ENCODE measurements at regions not wholly inside any gene's neighbourhood (a gene's known extent, or its start where the extent isn't known, plus 50 kb on each side); places are given as distances from the start of the nearest gene placed in this dataset.

GRCh38 chr1:79478728-79479373 is 472.3 kb upstream of the ADGRL4 start:
- DNase-seq = no peak
- in situ Hi-C loops (cut with HindIII; ENCODE audit: low pct_ligation_motif_present, low pct_unique_long_range_greater_than_20kb, low sequenced_read_pairs) = no loop called here

DNA sequence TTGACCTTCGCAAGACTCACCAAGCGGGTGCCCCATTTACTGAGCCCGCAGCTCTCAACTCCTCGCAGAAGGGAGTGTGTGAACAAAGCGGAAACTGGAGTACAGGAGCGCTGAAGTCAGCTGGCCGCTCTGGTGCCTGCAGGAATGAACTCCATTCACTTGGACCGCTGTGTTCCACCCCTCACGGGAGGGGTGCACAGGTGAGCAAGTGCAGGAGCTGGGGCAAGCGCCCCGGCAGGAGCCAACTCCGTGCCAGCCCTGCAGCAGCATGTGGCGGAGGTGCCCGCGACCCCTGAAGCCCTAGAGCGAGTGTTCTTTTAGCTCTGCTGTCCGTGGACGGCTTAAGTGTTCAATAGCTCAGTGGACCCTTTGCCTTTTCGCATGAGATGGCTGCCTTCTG is 471.6 kb upstream of the ADGRL4 start:
- DNase-seq = no peak

DNA sequence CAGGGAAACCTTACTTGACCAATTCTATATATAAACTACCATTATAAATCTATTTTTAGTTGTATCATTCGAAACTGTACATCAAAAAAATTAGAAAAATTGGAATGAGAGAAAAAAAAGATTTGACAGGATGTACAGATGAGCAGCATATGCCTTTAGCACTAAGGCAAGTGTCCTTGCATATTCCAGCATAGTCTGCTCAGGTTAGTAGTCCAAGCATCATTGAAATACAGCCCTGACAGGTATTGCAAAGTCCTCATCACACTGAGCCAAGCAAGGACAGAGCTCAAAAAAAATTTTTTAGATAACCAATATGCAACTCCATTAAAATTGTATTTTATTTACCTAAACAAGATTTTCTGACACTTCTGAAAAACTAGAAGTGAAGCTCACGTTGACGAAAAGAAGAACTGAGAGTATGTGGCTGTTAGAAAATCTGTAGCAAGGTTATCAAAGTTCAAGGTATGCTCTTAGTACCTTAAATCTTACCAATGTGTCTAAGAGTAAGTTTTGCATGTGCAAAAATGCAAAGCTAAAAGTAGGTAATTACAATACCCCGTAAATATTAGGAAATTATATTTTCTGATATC is 465.6 kb upstream of the ADGRL4 start:
- DNase-seq = no peak
- in situ Hi-C loops (cut with HindIII; ENCODE audit: low pct_ligation_motif_present, low pct_unique_long_range_greater_than_20kb, low sequenced_read_pairs) = no loop called here

More for the DNA sequence above, 471.6 kb upstream of the ADGRL4 start:
- in situ Hi-C loops (cut with HindIII; ENCODE audit: low pct_ligation_motif_present, low pct_unique_long_range_greater_than_20kb, low sequenced_read_pairs) = no loop called here

GRCh38 chr1:79469139-79469538 is 462.6 kb upstream of the ADGRL4 start:
- in situ Hi-C loops (cut with HindIII; ENCODE audit: low pct_ligation_motif_present, low pct_unique_long_range_greater_than_20kb, low sequenced_read_pairs) = no loop called here
- DNase-seq = no peak

GRCh38 chr1:79460773-79461436 is 454.4 kb upstream of the ADGRL4 start:
- in situ Hi-C loops (cut with HindIII; ENCODE audit: low pct_ligation_motif_present, low pct_unique_long_range_greater_than_20kb, low sequenced_read_pairs) = no loop called here
- DNase-seq = no peak

DNA sequence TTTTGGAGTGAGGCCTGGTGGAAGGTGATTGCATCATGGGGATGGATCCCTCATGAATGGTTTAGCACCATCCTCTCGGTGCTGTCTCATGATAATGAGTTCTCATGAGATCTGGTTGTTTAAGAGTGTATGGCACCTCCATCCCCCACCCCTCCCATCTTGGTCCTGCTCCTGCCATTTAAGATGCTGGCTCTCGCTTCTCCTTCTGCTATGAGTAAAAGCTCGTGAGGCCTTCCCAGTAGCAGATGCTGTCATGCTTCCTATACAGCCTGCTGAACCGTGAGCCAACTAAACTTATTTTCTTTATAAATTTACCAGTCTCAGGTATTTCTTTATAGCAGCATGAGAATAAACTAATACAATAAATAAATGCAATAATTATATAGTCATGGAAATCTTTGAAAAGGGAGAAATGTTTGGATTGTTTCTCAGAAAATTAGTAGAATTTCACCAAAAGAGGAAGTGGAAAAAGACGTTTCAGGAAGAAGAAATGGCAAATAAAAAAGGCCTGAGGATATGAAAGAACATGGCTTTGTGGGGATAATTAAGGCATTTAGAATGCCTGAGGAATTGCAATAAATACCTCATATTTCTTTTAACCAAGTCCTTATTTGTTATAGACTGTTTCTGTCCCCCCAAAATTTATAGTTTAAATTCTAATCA is 451.2 kb upstream of the ADGRL4 start:
- in situ Hi-C loops (cut with HindIII; ENCODE audit: low pct_ligation_motif_present, low pct_unique_long_range_greater_than_20kb, low sequenced_read_pairs) = no loop called here
- no peak for DNase-seq

- DNase-seq = no peak
- in situ Hi-C loops (cut with HindIII; ENCODE audit: low pct_ligation_motif_present, low pct_unique_long_range_greater_than_20kb, low sequenced_read_pairs) = no loop called here
Measured at GRCh38 chr1:79448426-79448825, 441.9 kb upstream of the ADGRL4 start.

DNA sequence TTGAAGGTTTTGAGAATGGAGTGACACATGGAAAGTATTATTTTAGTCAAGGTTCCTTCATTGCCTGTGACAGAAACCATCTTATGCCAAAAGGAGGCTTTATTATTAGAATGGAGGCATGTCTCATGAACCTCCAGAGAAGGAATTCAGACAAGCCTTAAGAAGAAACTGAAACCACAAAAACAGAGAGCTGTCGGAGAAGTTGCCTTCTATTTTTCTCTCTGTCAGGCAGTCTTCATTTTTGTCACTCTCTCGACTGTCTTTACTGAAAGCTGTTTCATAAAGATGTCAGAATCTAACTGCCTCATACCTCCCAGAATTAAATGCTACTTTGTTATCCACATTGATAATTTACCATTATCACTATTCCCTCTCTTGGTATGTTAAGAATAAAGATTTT is 434.7 kb upstream of the ADGRL4 start:
- DNase-seq = no peak
- in situ Hi-C loops (cut with HindIII; ENCODE audit: low pct_ligation_motif_present, low pct_unique_long_range_greater_than_20kb, low sequenced_read_pairs) = no loop called here

DNA sequence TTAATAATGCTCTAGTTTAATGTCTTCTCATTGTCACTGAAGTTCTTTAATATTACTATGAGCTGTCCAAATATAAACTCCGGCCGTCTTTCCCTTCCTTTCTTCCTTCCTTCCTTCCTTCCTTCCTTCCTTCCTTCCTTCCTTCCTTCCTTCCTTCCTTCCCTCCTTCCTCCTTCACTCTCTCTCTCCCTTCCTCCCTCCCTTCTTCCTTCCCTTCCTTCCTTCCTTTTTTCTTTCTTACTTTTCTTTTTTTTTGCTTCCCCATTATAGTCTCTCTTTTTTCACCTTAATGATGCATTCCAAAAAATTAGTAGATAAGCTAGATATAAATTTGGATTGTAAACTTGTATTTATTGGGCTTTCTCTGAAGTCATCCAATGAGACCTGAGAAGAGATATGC is 431.0 kb upstream of the ADGRL4 start:
- in situ Hi-C loops (cut with HindIII; ENCODE audit: low pct_ligation_motif_present, low pct_unique_long_range_greater_than_20kb, low sequenced_read_pairs) = no loop called here
- DNase-seq = no peak

DNA sequence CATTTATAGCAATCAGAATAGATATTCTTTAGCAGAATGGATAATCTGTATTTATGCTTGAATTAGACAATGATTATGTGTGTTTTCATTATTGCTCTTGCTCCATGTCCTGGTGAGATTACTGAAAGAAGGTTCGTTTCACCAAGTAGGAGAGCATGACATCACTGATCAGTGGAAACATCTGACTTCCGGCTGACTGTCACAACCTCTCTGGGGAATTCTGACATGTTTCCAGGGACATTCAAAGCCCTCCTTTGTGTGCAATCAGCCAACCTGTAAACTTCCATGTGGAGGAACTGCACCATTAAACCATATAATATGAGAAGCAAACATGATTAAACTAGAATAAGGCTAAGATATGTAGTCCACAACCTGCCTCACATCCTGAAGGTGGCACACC is 424.8 kb upstream of the ADGRL4 start:
- in situ Hi-C loops (cut with HindIII; ENCODE audit: low pct_ligation_motif_present, low pct_unique_long_range_greater_than_20kb, low sequenced_read_pairs) = no loop called here
- DNase-seq = no peak

DNA sequence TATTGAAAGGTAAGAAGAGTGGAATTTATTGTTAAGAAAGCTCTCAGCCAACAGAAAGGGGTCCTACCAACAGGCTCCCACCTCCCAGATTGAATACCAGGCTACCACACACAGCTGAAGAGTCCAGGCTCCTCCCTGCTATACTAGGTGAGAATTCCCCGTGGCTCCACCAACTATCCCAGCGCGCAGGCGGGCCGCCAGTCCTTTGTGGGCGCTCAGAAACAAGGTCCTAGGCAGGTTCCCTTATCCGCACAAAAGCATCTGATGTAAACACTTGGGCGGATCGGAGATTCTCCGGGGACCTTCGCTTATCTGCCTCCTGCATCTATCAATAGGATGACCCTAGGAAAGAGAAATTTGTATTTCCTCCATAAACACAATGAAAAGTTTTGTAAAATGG is 423.9 kb upstream of the ADGRL4 start:
- in situ Hi-C loops (cut with HindIII; ENCODE audit: low pct_ligation_motif_present, low pct_unique_long_range_greater_than_20kb, low sequenced_read_pairs) = no loop called here
- DNase-seq = no peak

GRCh38 chr1:79422726-79423125 is 416.2 kb upstream of the ADGRL4 start:
- in situ Hi-C loops (cut with HindIII; ENCODE audit: low pct_ligation_motif_present, low pct_unique_long_range_greater_than_20kb, low sequenced_read_pairs) = no loop called here
- DNase-seq = no peak

- in situ Hi-C loops (cut with HindIII; ENCODE audit: low pct_ligation_motif_present, low pct_unique_long_range_greater_than_20kb, low sequenced_read_pairs) = no loop called here
- DNase-seq = no peak
Measured at GRCh38 chr1:79398501-79398900, 392.0 kb upstream of the ADGRL4 start.

- in situ Hi-C loops (cut with HindIII; ENCODE audit: low pct_ligation_motif_present, low pct_unique_long_range_greater_than_20kb, low sequenced_read_pairs) = no loop called here
- no peak for DNase-seq
Measured at GRCh38 chr1:79396901-79397300, 390.4 kb upstream of the ADGRL4 start.

- in situ Hi-C loops (cut with HindIII; ENCODE audit: low pct_ligation_motif_present, low pct_unique_long_range_greater_than_20kb, low sequenced_read_pairs) = no loop called here
- DNase-seq = no peak
Measured at GRCh38 chr1:79388694-79389361, 382.3 kb upstream of the ADGRL4 start.

GRCh38 chr1:79386730-79387129 is 380.2 kb upstream of the ADGRL4 start:
- no peak for DNase-seq
- in situ Hi-C loops (cut with HindIII; ENCODE audit: low pct_ligation_motif_present, low pct_unique_long_range_greater_than_20kb, low sequenced_read_pairs) = no loop called here

DNA sequence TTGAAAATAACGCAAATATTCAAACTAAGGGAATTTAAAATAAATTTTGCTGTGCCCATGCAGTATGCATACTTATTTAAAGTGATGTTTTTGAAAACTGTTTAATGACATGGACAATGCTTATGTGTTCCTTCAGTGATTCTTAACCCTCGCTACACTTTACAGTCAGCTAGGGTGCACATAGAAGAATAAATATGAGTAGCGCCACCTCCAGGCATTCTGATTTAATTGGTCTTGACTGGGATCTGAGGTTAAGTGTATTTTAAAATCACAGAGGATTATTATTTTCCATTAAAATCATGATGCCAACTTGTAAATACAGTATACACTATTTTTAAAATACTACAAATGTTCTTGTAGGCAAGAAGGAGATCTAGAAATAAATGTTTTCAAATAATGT is 373.5 kb upstream of the ADGRL4 start:
- in situ Hi-C loops (cut with HindIII; ENCODE audit: low pct_ligation_motif_present, low pct_unique_long_range_greater_than_20kb, low sequenced_read_pairs) = no loop called here
- no peak for DNase-seq

GRCh38 chr1:79376106-79376505 is 369.6 kb upstream of the ADGRL4 start:
- in situ Hi-C loops (cut with HindIII; ENCODE audit: low pct_ligation_motif_present, low pct_unique_long_range_greater_than_20kb, low sequenced_read_pairs) = no loop called here
- DNase-seq = no peak

GRCh38 chr1:79375352-79375751 is 368.8 kb upstream of the ADGRL4 start:
- in situ Hi-C loops (cut with HindIII; ENCODE audit: low pct_ligation_motif_present, low pct_unique_long_range_greater_than_20kb, low sequenced_read_pairs) = no loop called here
- DNase-seq = no peak
